Large intestine (tissue), 3 donors: ENCODE measurements at regions not wholly inside any gene's neighbourhood (a gene's known extent, or its start where the extent isn't known, plus 50 kb on each side); places are given as distances from the start of the nearest gene placed in this dataset.
"Not testable (repeated sequence)": the region's sequence is repeated elsewhere in the genome, so short reads cannot be mapped to it uniquely, and the experiment has no call there.

ENCODE experiments used
- DNase-seq, 2 donors: peaks; one replicate each; pipeline versions ENCODE4 v3.0.0 to v3.0.0-alpha.2; 2013
- H3K27ac ChIP-seq: one replicate; pipeline ENCODE4 v1.5.1; 2013; ENCODE audit warnings: low read length
- H3K27me3 ChIP-seq: 2 replicates; pipeline ENCODE4 v1.6.1; 2013; ENCODE audit warnings: low read length; ENCODE audit not compliant: control insufficient read depth, insufficient read depth
- H3K36me3 ChIP-seq: 2 replicates; pipeline ENCODE4 v1.6.1; 2013; ENCODE audit warnings: low read length; ENCODE audit not compliant: control insufficient read depth, insufficient read depth
- H3K4me1 ChIP-seq: one replicate; pipeline ENCODE4 v1.6.1; 2013; ENCODE audit warnings: low read length; ENCODE audit not compliant: control insufficient read depth, insufficient read depth
- H3K4me3 ChIP-seq: one replicate; pipeline ENCODE4 v1.5.1; 2013; ENCODE audit warnings: low read length
- H3K9me3 ChIP-seq: one replicate; pipeline ENCODE4 v1.6.1; 2013; ENCODE audit warnings: mild to moderate bottlenecking, low read depth, low read length, moderate library complexity; ENCODE audit not compliant: control insufficient read depth
- WGBS: methylation state at CpG from one replicate; pipeline ENCODE4 v1.1.5; 2013; ENCODE audit warnings: low lambda C conversion rate; ENCODE audit not compliant: insufficient coverage; 5-methylcytosine and 5-hydroxymethylcytosine counted together

- not testable (repeated sequence) for DNase-seq, H3K4me1 ChIP-seq, H3K27ac ChIP-seq, H3K4me3 ChIP-seq, H3K27me3 ChIP-seq, H3K36me3 ChIP-seq, H3K9me3 ChIP-seq
- WGBS: no CpG with 5 or more reads among the region's 4 CpGs
Measured at GRCh38 chrX:71822314-71822713, 59.2 kb downstream of the CXorf49B start.

- DNase-seq: no peak
- H3K36me3 ChIP-seq: no peaks in the 10 kb centered on the region
- H3K27me3 ChIP-seq: no peaks in the 10 kb centered on the region
- no peaks in the 10 kb centered on the region for H3K4me1 ChIP-seq
- no peaks in the 10 kb centered on the region for H3K9me3 ChIP-seq
- no peak overlapping the region for H3K27ac ChIP-seq
- H3K4me3 ChIP-seq: no peak overlapping the region
- no CpG with 5 or more reads among the region's 12 CpGs for WGBS
Measured at GRCh38 chrX:71823391-71824057, 60.4 kb downstream of the CXorf49B start.

GRCh38 chrX:71828086-71828485 is 64.9 kb downstream of the CXorf49B start:
- no CpG with 5 or more reads among the region's 6 CpGs for whole genome bisulfite sequencing
- Histone ChIP-seq H3K4me3 (no peak overlapping the region), H3K4me1 (no peaks in the 10 kb centered on the region)

GRCh38 chrX:71838092-71838491 is 72.6 kb upstream of the NHSL2 start:
- H3K27ac ChIP-seq, H3K27me3 ChIP-seq, H3K36me3 ChIP-seq, DNase-seq, H3K4me3 ChIP-seq, H3K9me3 ChIP-seq, H3K4me1 ChIP-seq: not testable (repeated sequence)
- no CpG with 5 or more reads among the region's 4 CpGs for WGBS

More at GRCh38 chrX:71828086-71828485, 64.9 kb downstream of the CXorf49B start:
- no peak for DNase-seq
- Histone ChIP-seq H3K27ac (no peak overlapping the region), H3K27me3 (no peaks in the 10 kb centered on the region), H3K36me3 (no peaks in the 10 kb centered on the region), H3K9me3 (no peaks in the 10 kb centered on the region)

DNA sequence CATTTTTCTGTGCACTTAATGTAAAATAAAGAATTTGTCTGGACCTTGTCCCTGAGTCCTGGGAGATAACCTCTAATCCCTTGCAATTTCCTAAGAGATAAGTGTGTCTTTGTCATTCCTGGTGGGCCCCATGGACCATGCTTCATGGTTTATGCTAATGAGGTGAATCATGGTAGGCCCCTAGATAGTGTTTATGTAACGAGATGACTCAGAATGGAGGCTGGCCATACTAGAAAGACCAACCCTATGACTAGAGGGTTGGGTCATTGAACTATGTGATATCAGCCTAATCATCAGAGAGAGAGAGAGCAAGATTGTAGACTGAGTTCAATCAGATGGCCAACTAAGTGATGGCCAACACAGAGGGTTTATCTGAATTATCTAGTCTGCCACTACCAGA is 64.2 kb upstream of the NHSL2 start:
- H3K36me3 ChIP-seq: no peaks in the 10 kb centered on the region
- peak; percentile 18 to 31 for DNase-seq
- no peak overlapping the region for H3K27ac ChIP-seq
- H3K27me3 ChIP-seq: no peaks in the 10 kb centered on the region
- no peak overlapping the region for H3K4me3 ChIP-seq
- WGBS: no CpG with 5 or more reads among the region's 1 CpG
- no peaks in the 10 kb centered on the region for H3K4me1 ChIP-seq
- H3K9me3 ChIP-seq: no peaks in the 10 kb centered on the region

DNA sequence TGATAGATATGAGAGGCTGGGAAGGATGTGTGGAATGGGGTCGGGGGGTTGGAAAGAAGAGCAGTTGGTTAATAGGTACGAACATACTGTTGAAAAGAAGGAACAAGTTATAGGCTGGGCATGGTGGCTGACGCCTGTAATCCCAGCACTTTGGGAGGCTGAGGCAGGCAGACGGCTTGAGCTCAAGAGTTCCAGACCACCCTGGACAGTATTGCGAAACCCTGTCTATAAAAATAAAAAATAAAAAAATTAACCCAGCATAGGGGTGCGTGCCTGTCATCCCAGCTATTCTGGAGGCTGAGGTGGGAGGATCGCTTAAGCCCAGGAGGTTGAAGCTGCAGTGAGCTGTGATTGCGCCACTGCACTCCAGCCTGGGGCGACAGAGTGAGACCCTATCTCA is 58.5 kb upstream of the NHSL2 start:
- Histone ChIP-seq H3K9me3 (no peaks in the 10 kb centered on the region), H3K36me3 (no peaks in the 10 kb centered on the region), H3K4me1 (no peaks in the 10 kb centered on the region), H3K4me3 (no peak overlapping the region), H3K27me3 (no peaks in the 10 kb centered on the region), H3K27ac (no peak overlapping the region)
- no CpG with 5 or more reads among the region's 9 CpGs for WGBS
- DNase-seq: no peak

- H3K9me3 ChIP-seq: no peaks in the 10 kb centered on the region
- H3K4me1 ChIP-seq: no peaks in the 10 kb centered on the region
- no peak overlapping the region for H3K27ac ChIP-seq
- no peak for DNase-seq
- H3K36me3 ChIP-seq: no peaks in the 10 kb centered on the region
- no peaks in the 10 kb centered on the region for H3K27me3 ChIP-seq
- no peak overlapping the region for H3K4me3 ChIP-seq
- WGBS: no CpG with 5 or more reads among the region's 3 CpGs
Measured at GRCh38 chrX:71859637-71860036, 51.0 kb upstream of the NHSL2 start.
